ENCODE measurements at regions not wholly inside any gene's neighbourhood (a gene's known extent, or its start where the extent isn't known, plus 50 kb on each side); places are given as distances from the start of the nearest gene placed in this dataset.

DNA sequence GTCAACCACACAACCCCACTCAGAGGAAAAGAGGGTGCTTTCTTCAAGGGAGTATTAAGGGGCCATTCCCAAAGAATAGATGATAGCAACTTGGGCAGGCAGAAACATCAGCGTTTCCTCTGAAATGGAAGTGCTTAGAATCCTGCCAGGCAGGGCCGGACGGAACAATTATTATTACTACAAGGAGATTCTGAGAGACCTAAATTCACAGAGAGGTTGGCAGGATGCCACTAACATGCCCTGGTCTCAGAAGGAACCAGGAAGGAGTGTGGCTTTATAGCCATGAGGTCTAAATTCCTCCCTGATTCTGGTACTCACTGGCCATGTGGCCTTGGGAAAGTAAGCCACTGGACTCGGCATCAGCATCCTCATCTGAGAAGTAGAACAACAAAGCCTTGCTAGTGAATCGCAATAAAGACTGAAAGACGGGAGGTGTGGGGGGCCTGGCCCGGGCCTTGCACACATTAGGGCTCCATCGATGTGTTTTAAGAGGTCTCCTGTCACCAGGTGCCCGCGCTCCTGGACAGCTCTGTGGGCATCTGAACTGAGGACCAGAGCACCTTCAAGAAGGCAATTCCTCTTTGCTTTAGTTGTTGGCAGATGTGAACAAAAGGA, 131.5 kb downstream of the OAT start:
- no peak for ATAC-seq
- Histone ChIP-seq H3K9me3 (no peaks in the 10 kb centered on the region), H3K36me3 (ENCODE audit: low read depth) (no peaks in the 10 kb centered on the region), H3K4me1 (ENCODE audit: low read depth) (no peaks in the 10 kb centered on the region), H3K4me3 (no peak overlapping the region)
- intact Hi-C loops (cut with DNase I, micrococcal nuclease) = no loop called here
- TF ChIP-seq CTCF (IDR thresholded peaks at IDR 0.05) = no peak
- no peak for DNase-seq

DNA sequence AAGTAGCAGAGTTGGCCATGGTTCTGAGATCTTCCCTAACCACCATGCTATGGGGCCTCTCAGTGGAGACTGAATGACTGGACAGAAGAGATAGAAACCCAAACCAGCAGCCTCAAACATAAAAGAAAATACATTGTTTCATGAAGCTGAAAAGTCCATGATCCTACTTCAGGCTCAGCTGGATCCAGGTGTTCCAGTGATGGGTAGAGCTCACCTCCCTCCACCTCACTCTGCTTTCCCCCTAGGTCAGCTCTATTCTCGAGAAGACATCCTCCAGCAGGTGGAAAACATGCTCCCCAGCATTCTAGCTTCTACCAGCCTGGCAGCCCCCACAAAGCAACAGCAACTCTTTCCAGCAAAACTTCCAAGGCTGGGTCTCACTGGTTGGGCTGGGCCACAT, 132.1 kb downstream of the OAT start:
- Histone ChIP-seq H3K4me1 (ENCODE audit: low read depth) (no peaks in the 10 kb centered on the region), H3K4me3 (no peak overlapping the region), H3K36me3 (ENCODE audit: low read depth) (no peaks in the 10 kb centered on the region), H3K9me3 (no peaks in the 10 kb centered on the region)
- ATAC-seq (no peak), DNase-seq (no peak)
- intact Hi-C loops (cut with DNase I, micrococcal nuclease) = no loop called here
- TF ChIP-seq CTCF (IDR thresholded peaks at IDR 0.05) = no peak

- peak; percentile 15 for ATAC-seq
- Histone ChIP-seq H3K36me3 (ENCODE audit: low read depth) (no peaks in the 10 kb centered on the region), H3K4me3 (no peak overlapping the region), H3K9me3 (no peaks in the 10 kb centered on the region), H3K4me1 (ENCODE audit: low read depth) (no peaks in the 10 kb centered on the region)
- TF ChIP-seq CTCF (IDR thresholded peaks at IDR 0.05) = no peak
- no peak for DNase-seq
- intact Hi-C loops (cut with DNase I, micrococcal nuclease) = no loop called here
Observed at GRCh38 chr10:124285587-124286527, 132.9 kb downstream of the OAT start.

GRCh38 chr10:124283949-124284250, 134.8 kb downstream of the OAT start:
- TF ChIP-seq CTCF (IDR thresholded peaks at IDR 0.05) = no peak
- H3K36me3 ChIP-seq (ENCODE audit: low read depth) = no peaks in the 10 kb centered on the region
- intact Hi-C loops (cut with DNase I, micrococcal nuclease) = no loop called here
- H3K4me3 ChIP-seq = no peak overlapping the region
- H3K9me3 ChIP-seq = no peaks in the 10 kb centered on the region
- H3K4me1 ChIP-seq (ENCODE audit: low read depth) = no peaks in the 10 kb centered on the region
- ATAC-seq (no peak), DNase-seq (no peak)

GRCh38 chr10:124283215-124283948, 135.3 kb downstream of the OAT start:
- intact Hi-C loops (cut with DNase I, micrococcal nuclease) = no loop called here

More at GRCh38 chr10:124283215-124283948, 135.3 kb downstream of the OAT start:
- no peaks in the 10 kb centered on the region for H3K9me3 ChIP-seq
- H3K4me3 ChIP-seq = no peak overlapping the region
- DNase-seq = no peak
- no peaks in the 10 kb centered on the region for H3K36me3 ChIP-seq (ENCODE audit: low read depth)
- ATAC-seq = no peak
- TF ChIP-seq CTCF (IDR thresholded peaks at IDR 0.05) = no peak
- no peaks in the 10 kb centered on the region for H3K4me1 ChIP-seq (ENCODE audit: low read depth)
